ENCODE measurements at regions not wholly inside any gene's neighbourhood (a gene's known extent, or its start where the extent isn't known, plus 50 kb on each side); places are given as distances from the start of the nearest gene placed in this dataset.

- TF ChIP-seq POLR2A (IDR thresholded peaks at IDR 0.05) (no peak), CTCF (IDR thresholded peaks at IDR 0.05 in 8 of 11, conservative IDR thresholded peaks at IDR 0.05 in 3 of 11) (no peak)
Measured at GRCh38 chr18:38602341-38602740, 1036.7 kb upstream of the CELF4 start.
